GM12878 (cell line): ENCODE measurements at regions not wholly inside any gene's neighbourhood (a gene's known extent, or its start where the extent isn't known, plus 50 kb on each side); places are given as distances from the start of the nearest gene placed in this dataset.

ENCODE experiments used
- ATAC-seq: fragments of 200-7000 bp; cut with Tn5 transposase; 3 replicates; pipeline ENCODE4 v1.9.1; 2020; ENCODE audit warnings: mild to moderate bottlenecking, moderate library complexity
- BruUV-seq: library from RNA; stranded (reverse); fragments of 400-500 nt; replicated peaks from 2 replicates; lab custom pipeline; 2021; lab: Mats Ljungman, UMichigan
- CTCF ChIA-PET: fragments of 300-600 bp; sonication (Branson Sonifier 250); formaldehyde crosslinking; extraction: SDS; loops from one replicate; lab custom pipeline; 2021; ENCODE audit warnings: inconsistent platforms; lab: Yijun Ruan, JAX
- POLR2A ChIA-PET: fragments of 350-600 bp; formaldehyde crosslinking; extraction: SDS; loops from one replicate; lab custom pipeline; 2021; ENCODE audit warnings: inconsistent platforms; lab: Charles Lee
- RAD21 ChIA-PET: fragments of 300-600 bp; sonication (Branson Sonifier 250); formaldehyde crosslinking; loops from one replicate; lab custom pipeline; 2023; ENCODE audit warnings: antibody characterized with exemption; ENCODE audit not compliant: unreplicated experiment; lab: Charles Lee
- SMC1A ChIA-PET: fragments of 300-600 bp; sonication (Branson Sonifier 250); formaldehyde crosslinking; loops from one replicate; lab custom pipeline; 2023; ENCODE audit not compliant: unreplicated experiment, uncharacterized antibody; lab: Charles Lee
- DNase-seq: peaks from one replicate; pipeline ENCODE4 v3.0.0-alpha.2; 2011; ENCODE audit warnings: low read depth, low spot score
- FAIRE-seq: peaks from 3 replicates; lab custom pipeline; 2011; peaks lifted over from hg19 to GRCh38; lab: Jason Lieb, UNC
- H2AFZ ChIP-seq: 2 replicates; pipeline ENCODE4 v1.6.0; 2011; ENCODE audit warnings: low read depth, low read length, control low read depth; ENCODE audit not compliant: control insufficient read depth
- H3K27ac ChIP-seq: 2 replicates; pipeline ENCODE4 v1.5.1; 2011; ENCODE audit warnings: control low read depth; ENCODE audit not compliant: control insufficient read depth, insufficient read depth
- H3K27me3 ChIP-seq, 2 experiments: replicated peaks in 1 of 2; 2 replicates each; pipeline versions ENCODE4 v1.6.0 to v1.6.1; 2011; ENCODE audit warnings: low read length in 1 of 2; ENCODE audit not compliant: control insufficient read depth in 2 of 2, insufficient read depth in 2 of 2
- H3K36me3 ChIP-seq, 2 experiments: 2 replicates each; pipeline ENCODE4 v1.5.1; 2011; ENCODE audit warnings: low read length in 1 of 2; ENCODE audit not compliant: control insufficient read depth in 2 of 2, insufficient read depth in 2 of 2
- H3K4me1 ChIP-seq: 2 replicates; pipeline ENCODE4 v1.6.1; 2011; ENCODE audit warnings: mild to moderate bottlenecking, low read length, moderate library complexity, mixed read lengths; ENCODE audit not compliant: control insufficient read depth, insufficient read depth
- H3K4me2 ChIP-seq: 2 replicates; pipeline ENCODE4 v1.6.0; 2011; ENCODE audit warnings: control low read depth; ENCODE audit not compliant: control insufficient read depth, insufficient read depth
- H3K4me3 ChIP-seq: fragments of 200-600 bp; sonication (generic); 2 replicates; pipeline ENCODE4 v1.5.1; 2016
- H3K79me2 ChIP-seq: 2 replicates; pipeline ENCODE4 v1.6.0; 2011; ENCODE audit warnings: low read length; ENCODE audit not compliant: control insufficient read depth, insufficient read depth
- H3K9ac ChIP-seq: 2 replicates; pipeline ENCODE4 v1.8.0; 2011; ENCODE audit warnings: low read length, control low read depth, mixed read lengths; ENCODE audit not compliant: control insufficient read depth, insufficient read depth
- H3K9me3 ChIP-seq: replicated peaks from 3 replicates; pipeline ENCODE4 v1.5.1; 2011; ENCODE audit warnings: mild to moderate bottlenecking, low read length; ENCODE audit not compliant: control insufficient read depth, insufficient read depth
- H4K20me1 ChIP-seq: 2 replicates; pipeline ENCODE4 v1.6.0; 2011; ENCODE audit not compliant: control insufficient read depth, insufficient read depth
- BMI1 ChIP-seq: fragments of 450-650 bp; IDR thresholded peaks from 2 replicates; pipeline ENCODE4 v1.6.1; 2016; ENCODE audit warnings: mild to moderate bottlenecking, moderate library complexity, borderline replicate concordance
- EP300 ChIP-seq, 2 experiments: fragments of 150-350 bp in 1 of 2; IDR thresholded peaks; 2 replicates each; pipeline ENCODE4 v1.6.1; 2011 to 2012; ENCODE audit warnings: low read depth in 2 of 2, low read length in 2 of 2, borderline replicate concordance in 1 of 2, improper control_type of control experiment in 1 of 2, inconsistent platforms in 1 of 2; ENCODE audit not compliant: control insufficient read depth in 1 of 2
- HDGF ChIP-seq: fragments of 450-650 bp; IDR thresholded peaks from 2 replicates; pipeline ENCODE4 v1.6.1; 2016; ENCODE audit warnings: antibody characterized with exemption
- JUND ChIP-seq: IDR thresholded peaks from 2 replicates; pipeline ENCODE4 v1.6.1; 2012; ENCODE audit warnings: low read depth, mild to moderate bottlenecking, low read length, improper control_type of control experiment, moderate library complexity
- MYC ChIP-seq: IDR thresholded peaks from 2 replicates; pipeline ENCODE4 v1.6.1; 2011; ENCODE audit warnings: mild to moderate bottlenecking, low read length, moderate library complexity, inconsistent platforms; ENCODE audit not compliant: insufficient read depth, insufficient replicate concordance, insufficient read length, severe bottlenecking
- RCOR1 ChIP-seq: conservative IDR thresholded peaks from 2 replicates; pipeline ENCODE4 v1.6.1; 2012; ENCODE audit warnings: low read depth, low read length, improper control_type of control experiment
- SP1 ChIP-seq: IDR thresholded peaks from one replicate; pipeline ENCODE4 v1.6.1; 2011; ENCODE audit warnings: low read depth, low read length
- YY1 ChIP-seq: IDR thresholded peaks from 2 replicates; pipeline ENCODE4 v1.6.1; 2011; ENCODE audit warnings: low read depth, mild to moderate bottlenecking, low read length
- ZNF207 ChIP-seq: fragments of 450-650 bp; IDR thresholded peaks from 2 replicates; pipeline ENCODE4 v1.6.1; 2014; ENCODE audit warnings: antibody characterized with exemption, mild to moderate bottlenecking, borderline replicate concordance
- WGBS: methylation state at CpG from one replicate; pipeline ENCODE4 v1.1.6; 2016; ENCODE audit warnings: low lambda C conversion rate; ENCODE audit not compliant: insufficient replicate concordance, insufficient coverage; ENCODE audit errors: missing lambda C conversion rate; 5-methylcytosine and 5-hydroxymethylcytosine counted together
- in situ Hi-C: fragments of 300-500 bp; cut with MboI; formaldehyde crosslinking; loops from 9 replicates; pipeline ENCODE4 v1.14.3; 2018; ENCODE audit warnings: mixed read lengths
- intact Hi-C: fragments of 100-400 bp; cut with micrococcal nuclease; formaldehyde crosslinking; loops from one replicate; pipeline ENCODE4 v1.14.2; 2022; ENCODE audit not compliant: unreplicated experiment
- TF ChIP-seq, protein P1 (sequence below): fragments of 450-650 bp; IDR thresholded peaks from 2 replicates; pipeline ENCODE4 v1.6.1; 2016; ENCODE audit warnings: mild to moderate bottlenecking
- TF ChIP-seq, protein P2 (sequence below): fragments of 450-650 bp; IDR thresholded peaks from 2 replicates; pipeline ENCODE4 v1.6.1; 2017; ENCODE audit warnings: mild to moderate bottlenecking, low read depth, inconsistent platforms; ENCODE audit not compliant: poor library complexity, severe bottlenecking

DNA sequence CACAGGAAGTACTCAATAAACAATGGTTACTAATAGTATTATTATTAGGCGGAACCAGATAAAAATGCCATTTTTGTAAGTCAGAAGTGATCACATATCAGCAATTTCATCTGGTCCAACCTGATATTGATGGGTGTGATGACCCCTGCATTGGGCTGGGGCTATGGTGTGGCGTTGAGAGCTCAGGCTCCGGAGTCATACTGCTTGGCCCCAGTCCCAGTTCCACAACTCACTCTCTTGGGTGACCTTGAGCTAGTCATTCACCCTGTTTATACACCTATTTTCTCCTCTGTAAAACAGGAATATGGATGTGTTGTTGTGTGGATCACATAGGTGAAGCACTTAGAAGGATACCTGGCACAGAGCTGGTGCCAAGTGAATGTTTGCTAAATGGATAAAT lies 229.4 kb upstream of the POU3F1 start:
- Histone ChIP-seq H2AFZ (no peak overlapping the region), H3K27ac (no peak overlapping the region), H3K4me2 (no peak overlapping the region), H3K79me2 (no peaks in the 10 kb centered on the region), H3K4me1 (no peaks in the 10 kb centered on the region), H4K20me1 (no peaks in the 10 kb centered on the region), H3K9me3 (peaks cover 2% of the 10 kb centered on the region; the same call in 2 of the 3 replicates), H3K9ac (no peak overlapping the region), H3K4me3 (no peak overlapping the region), H3K27me3 (no peaks in the 10 kb centered on the region), H3K36me3 (no peaks in the 10 kb centered on the region)
- DNase-seq, result no peak
- no TSS peak for BruUV-seq
- ChIA-PET RAD21 (no interaction called here), POLR2A (no interaction called here), CTCF (no interaction called here), SMC1A (no interaction called here)
- no peak for FAIRE-seq
- no peak for ATAC-seq
- in situ Hi-C loops (no loop called here), intact Hi-C loops (no loop called here)
- WGBS, result 50% methylated on average over 3 of the region's 3 CpGs
- TF ChIP-seq JUND (no peak), MYC (no peak), HDGF (no peak), YY1 (no peak), EP300 (IDR thresholded peaks at IDR 0.05; ENCODE audit: borderline replicate concordance in 1 of 2, control insufficient read depth in 1 of 2, low read depth in 2 of 2, low read length in 2 of 2) (no peak), RCOR1 (no peak), ZNF207 (no peak), SP1 (no peak), BMI1 (no peak)
- TF ChIP-seq, protein P1, sequence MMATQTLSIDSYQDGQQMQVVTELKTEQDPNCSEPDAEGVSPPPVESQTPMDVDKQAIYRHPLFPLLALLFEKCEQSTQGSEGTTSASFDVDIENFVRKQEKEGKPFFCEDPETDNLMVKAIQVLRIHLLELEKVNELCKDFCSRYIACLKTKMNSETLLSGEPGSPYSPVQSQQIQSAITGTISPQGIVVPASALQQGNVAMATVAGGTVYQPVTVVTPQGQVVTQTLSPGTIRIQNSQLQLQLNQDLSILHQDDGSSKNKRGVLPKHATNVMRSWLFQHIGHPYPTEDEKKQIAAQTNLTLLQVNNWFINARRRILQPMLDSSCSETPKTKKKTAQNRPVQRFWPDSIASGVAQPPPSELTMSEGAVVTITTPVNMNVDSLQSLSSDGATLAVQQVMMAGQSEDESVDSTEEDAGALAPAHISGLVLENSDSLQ, result no peak
- TF ChIP-seq, protein P2, sequence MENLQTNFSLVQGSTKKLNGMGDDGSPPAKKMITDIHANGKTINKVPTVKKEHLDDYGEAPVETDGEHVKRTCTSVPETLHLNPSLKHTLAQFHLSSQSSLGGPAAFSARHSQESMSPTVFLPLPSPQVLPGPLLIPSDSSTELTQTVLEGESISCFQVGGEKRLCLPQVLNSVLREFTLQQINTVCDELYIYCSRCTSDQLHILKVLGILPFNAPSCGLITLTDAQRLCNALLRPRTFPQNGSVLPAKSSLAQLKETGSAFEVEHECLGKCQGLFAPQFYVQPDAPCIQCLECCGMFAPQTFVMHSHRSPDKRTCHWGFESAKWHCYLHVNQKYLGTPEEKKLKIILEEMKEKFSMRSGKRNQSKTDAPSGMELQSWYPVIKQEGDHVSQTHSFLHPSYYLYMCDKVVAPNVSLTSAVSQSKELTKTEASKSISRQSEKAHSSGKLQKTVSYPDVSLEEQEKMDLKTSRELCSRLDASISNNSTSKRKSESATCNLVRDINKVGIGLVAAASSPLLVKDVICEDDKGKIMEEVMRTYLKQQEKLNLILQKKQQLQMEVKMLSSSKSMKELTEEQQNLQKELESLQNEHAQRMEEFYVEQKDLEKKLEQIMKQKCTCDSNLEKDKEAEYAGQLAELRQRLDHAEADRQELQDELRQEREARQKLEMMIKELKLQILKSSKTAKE, result no peak
